LNCAP (cell line): ENCODE measurements at regions not wholly inside any gene's neighbourhood (a gene's known extent, or its start where the extent isn't known, plus 50 kb on each side); places are given as distances from the start of the nearest gene placed in this dataset.

Experiments
- CTCF ChIP-seq: fragments of 450-650 bp; IDR thresholded peaks from 2 replicates; pipeline ENCODE4 v1.5.1; 2017; ENCODE audit warnings: mild to moderate bottlenecking

- TF ChIP-seq CTCF = no peak
Observed at GRCh38 chr12:72095025-72095424, 156.4 kb downstream of the TPH2 start.

GRCh38 chr12:72098622-72099021, 160.0 kb downstream of the TPH2 start:
- TF ChIP-seq CTCF = no peak

- TF ChIP-seq CTCF = no peak
Observed at GRCh38 chr12:72100854-72101253, 162.2 kb downstream of the TPH2 start.

GRCh38 chr12:72102150-72102549, 163.5 kb downstream of the TPH2 start:
- no peak for TF ChIP-seq CTCF

- no peak for TF ChIP-seq CTCF
Observed at GRCh38 chr12:72105849-72106248, 166.3 kb upstream of the TRHDE start.

GRCh38 chr12:72110937-72111650, 161.1 kb upstream of the TRHDE start:
- TF ChIP-seq CTCF = no peak

GRCh38 chr12:72111706-72112105, 160.5 kb upstream of the TRHDE start:
- no peak for TF ChIP-seq CTCF

- TF ChIP-seq CTCF = peak; percentile 27; the same call in 1 of the 2 replicates
Observed at GRCh38 chr12:72133497-72134055, 138.6 kb upstream of the TRHDE start.
